SK-N-SH treated with all-trans-retinoic acid at 6 μM for 48 hours (cell line): ENCODE measurements at regions not wholly inside any gene's neighbourhood (a gene's known extent, or its start where the extent isn't known, plus 50 kb on each side); places are given as distances from the start of the nearest gene placed in this dataset.

Experiments
- ATAC-seq: fragments of 200-7000 bp; cut with Tn5 transposase; 3 replicates; pipeline ENCODE4 v1.9.1; 2020; ENCODE audit warnings: mild to moderate bottlenecking, moderate library complexity
- ARNTL ChIP-seq: fragments of 450-650 bp; formaldehyde crosslinking; IDR thresholded peaks from 2 replicates; pipeline ENCODE4 v1.5.0; 2020; ENCODE audit warnings: low read depth, mild to moderate bottlenecking, moderate library complexity, borderline replicate concordance
- BACH2 ChIP-seq: fragments of 250-450 bp; sonication (Bioruptor Pico); IDR thresholded peaks from 2 replicates; pipeline ENCODE4 v1.9.0; 2021; ENCODE audit warnings: mild to moderate bottlenecking, borderline replicate concordance
- CSDC2 ChIP-seq: fragments of 250-450 bp; sonication (Bioruptor Pico); IDR thresholded peaks from 2 replicates; pipeline ENCODE4 v1.5.0; 2020; ENCODE audit warnings: mild to moderate bottlenecking, moderate library complexity
- ESRRG ChIP-seq: fragments of 250-450 bp; sonication (Bioruptor Pico); IDR thresholded peaks from 2 replicates; pipeline ENCODE4 v1.6.1; 2021; ENCODE audit warnings: mild to moderate bottlenecking
- GLIS3 ChIP-seq: fragments of 250-450 bp; sonication (Bioruptor Pico); IDR thresholded peaks from 2 replicates; pipeline ENCODE4 v1.5.0; 2020; ENCODE audit warnings: mild to moderate bottlenecking, moderate library complexity
- OSR1 ChIP-seq: fragments of 250-450 bp; sonication (Bioruptor Pico); IDR thresholded peaks from 2 replicates; pipeline ENCODE4 v1.8.0; 2022; ENCODE audit warnings: moderate library complexity, mild to moderate bottlenecking, inconsistent platforms
- PPARA ChIP-seq: fragments of 250-450 bp; sonication (Bioruptor Pico); IDR thresholded peaks from 2 replicates; pipeline ENCODE4 v1.5.0; 2020; ENCODE audit warnings: mild to moderate bottlenecking, borderline replicate concordance
- TCF4 ChIP-seq: fragments of 250-450 bp; sonication (Bioruptor Pico); IDR thresholded peaks from 2 replicates; pipeline ENCODE4 v1.8.0; 2021; ENCODE audit warnings: mild to moderate bottlenecking, moderate library complexity, borderline replicate concordance
- ZC3H10 ChIP-seq: fragments of 250-450 bp; sonication (Bioruptor Pico); IDR thresholded peaks from 2 replicates; pipeline ENCODE4 v1.5.1; 2021; ENCODE audit warnings: mild to moderate bottlenecking, moderate library complexity
- ZNF565 ChIP-seq: fragments of 450-650 bp; formaldehyde crosslinking; conservative IDR thresholded peaks from 2 replicates; pipeline ENCODE4 v1.5.0; 2020; ENCODE audit warnings: low read depth, mild to moderate bottlenecking, moderate library complexity
- ZNF70 ChIP-seq: fragments of 450-650 bp; formaldehyde crosslinking; IDR thresholded peaks from 2 replicates; pipeline ENCODE4 v1.5.0; 2020; ENCODE audit warnings: mild to moderate bottlenecking, moderate library complexity
- TF ChIP-seq, protein P1 (sequence below): fragments of 250-450 bp; sonication (Bioruptor Pico); IDR thresholded peaks from 2 replicates; pipeline ENCODE4 v1.8.0; 2020; ENCODE audit warnings: mild to moderate bottlenecking, moderate library complexity, borderline replicate concordance
- TF ChIP-seq, protein P2 (sequence below): fragments of 250-450 bp; sonication (Bioruptor Pico); IDR thresholded peaks from 2 replicates; pipeline ENCODE4 v1.5.0; 2020; ENCODE audit warnings: mild to moderate bottlenecking, moderate library complexity
- TF ChIP-seq, protein P3 (sequence below): fragments of 250-450 bp; sonication (Bioruptor Pico); IDR thresholded peaks from 2 replicates; pipeline ENCODE4 v1.5.1; 2021; ENCODE audit warnings: mild to moderate bottlenecking, moderate library complexity
- TF ChIP-seq, protein P4 (sequence below): fragments of 250-450 bp; sonication (Bioruptor Pico); IDR thresholded peaks from 2 replicates; pipeline ENCODE4 v1.8.0; 2021; ENCODE audit warnings: low read depth, mild to moderate bottlenecking, moderate library complexity, borderline replicate concordance
- TF ChIP-seq, protein P5 (sequence below): fragments of 250-450 bp; sonication (Bioruptor Pico); IDR thresholded peaks from 2 replicates; pipeline ENCODE4 v1.5.1; 2020; ENCODE audit warnings: low read depth, mild to moderate bottlenecking, moderate library complexity

DNA sequence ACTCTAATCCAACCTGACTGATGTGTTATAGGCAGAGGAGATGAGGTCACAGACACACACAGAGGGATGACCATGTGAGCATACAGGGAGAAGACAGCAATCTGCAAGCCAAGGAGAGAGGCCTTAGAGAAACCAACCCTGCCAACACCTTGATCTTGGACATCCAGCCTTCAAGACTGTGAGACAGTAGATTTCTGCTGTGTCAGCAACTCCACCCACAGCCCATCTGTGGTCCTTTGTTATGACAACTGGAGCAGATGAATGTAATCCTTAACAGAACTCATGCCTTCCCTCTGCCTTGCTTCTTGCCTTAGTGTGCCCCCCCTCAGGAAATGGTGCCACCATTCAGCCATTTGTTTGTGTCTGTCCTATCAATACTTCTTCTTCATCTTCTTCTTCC, 107.4 kb downstream of the NXNL2 start:
- no peak for ATAC-seq
- TF ChIP-seq, protein P1, sequence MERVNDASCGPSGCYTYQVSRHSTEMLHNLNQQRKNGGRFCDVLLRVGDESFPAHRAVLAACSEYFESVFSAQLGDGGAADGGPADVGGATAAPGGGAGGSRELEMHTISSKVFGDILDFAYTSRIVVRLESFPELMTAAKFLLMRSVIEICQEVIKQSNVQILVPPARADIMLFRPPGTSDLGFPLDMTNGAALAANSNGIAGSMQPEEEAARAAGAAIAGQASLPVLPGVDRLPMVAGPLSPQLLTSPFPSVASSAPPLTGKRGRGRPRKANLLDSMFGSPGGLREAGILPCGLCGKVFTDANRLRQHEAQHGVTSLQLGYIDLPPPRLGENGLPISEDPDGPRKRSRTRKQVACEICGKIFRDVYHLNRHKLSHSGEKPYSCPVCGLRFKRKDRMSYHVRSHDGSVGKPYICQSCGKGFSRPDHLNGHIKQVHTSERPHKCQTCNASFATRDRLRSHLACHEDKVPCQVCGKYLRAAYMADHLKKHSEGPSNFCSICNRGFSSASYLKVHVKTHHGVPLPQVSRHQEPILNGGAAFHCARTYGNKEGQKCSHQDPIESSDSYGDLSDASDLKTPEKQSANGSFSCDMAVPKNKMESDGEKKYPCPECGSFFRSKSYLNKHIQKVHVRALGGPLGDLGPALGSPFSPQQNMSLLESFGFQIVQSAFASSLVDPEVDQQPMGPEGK: no peak
- TF ChIP-seq, protein P2, sequence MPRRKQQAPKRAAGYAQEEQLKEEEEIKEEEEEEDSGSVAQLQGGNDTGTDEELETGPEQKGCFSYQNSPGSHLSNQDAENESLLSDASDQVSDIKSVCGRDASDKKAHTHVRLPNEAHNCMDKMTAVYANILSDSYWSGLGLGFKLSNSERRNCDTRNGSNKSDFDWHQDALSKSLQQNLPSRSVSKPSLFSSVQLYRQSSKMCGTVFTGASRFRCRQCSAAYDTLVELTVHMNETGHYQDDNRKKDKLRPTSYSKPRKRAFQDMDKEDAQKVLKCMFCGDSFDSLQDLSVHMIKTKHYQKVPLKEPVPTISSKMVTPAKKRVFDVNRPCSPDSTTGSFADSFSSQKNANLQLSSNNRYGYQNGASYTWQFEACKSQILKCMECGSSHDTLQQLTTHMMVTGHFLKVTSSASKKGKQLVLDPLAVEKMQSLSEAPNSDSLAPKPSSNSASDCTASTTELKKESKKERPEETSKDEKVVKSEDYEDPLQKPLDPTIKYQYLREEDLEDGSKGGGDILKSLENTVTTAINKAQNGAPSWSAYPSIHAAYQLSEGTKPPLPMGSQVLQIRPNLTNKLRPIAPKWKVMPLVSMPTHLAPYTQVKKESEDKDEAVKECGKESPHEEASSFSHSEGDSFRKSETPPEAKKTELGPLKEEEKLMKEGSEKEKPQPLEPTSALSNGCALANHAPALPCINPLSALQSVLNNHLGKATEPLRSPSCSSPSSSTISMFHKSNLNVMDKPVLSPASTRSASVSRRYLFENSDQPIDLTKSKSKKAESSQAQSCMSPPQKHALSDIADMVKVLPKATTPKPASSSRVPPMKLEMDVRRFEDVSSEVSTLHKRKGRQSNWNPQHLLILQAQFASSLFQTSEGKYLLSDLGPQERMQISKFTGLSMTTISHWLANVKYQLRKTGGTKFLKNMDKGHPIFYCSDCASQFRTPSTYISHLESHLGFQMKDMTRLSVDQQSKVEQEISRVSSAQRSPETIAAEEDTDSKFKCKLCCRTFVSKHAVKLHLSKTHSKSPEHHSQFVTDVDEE: no peak
- no peak for TF ChIP-seq ZNF565 (CRISPR knock-in tag)

DNA sequence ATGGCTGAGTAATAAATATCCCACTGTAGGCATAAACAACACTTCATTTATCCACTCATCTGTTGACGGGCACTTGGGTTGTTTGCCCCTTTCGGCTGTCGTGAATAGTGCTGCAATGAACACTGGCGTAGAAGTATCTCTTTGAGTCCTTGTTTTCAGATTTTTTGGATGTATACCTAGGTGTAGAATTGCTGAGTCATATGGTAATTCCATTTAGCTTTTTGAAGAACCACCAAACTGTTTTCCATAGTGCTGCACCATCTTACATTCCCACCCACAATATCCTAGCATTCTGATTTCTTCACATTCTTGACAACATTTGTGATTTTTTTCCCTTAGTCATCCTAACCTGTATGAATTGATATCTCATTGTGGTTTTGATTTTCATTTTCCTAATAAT, 109.0 kb downstream of the NXNL2 start:
- no peak for TF ChIP-seq ZNF70 (CRISPR knock-in tag)
- TF ChIP-seq, protein P2: no peak
- no peak for TF ChIP-seq ARNTL (CRISPR knock-in tag)
- no peak for ATAC-seq

DNA sequence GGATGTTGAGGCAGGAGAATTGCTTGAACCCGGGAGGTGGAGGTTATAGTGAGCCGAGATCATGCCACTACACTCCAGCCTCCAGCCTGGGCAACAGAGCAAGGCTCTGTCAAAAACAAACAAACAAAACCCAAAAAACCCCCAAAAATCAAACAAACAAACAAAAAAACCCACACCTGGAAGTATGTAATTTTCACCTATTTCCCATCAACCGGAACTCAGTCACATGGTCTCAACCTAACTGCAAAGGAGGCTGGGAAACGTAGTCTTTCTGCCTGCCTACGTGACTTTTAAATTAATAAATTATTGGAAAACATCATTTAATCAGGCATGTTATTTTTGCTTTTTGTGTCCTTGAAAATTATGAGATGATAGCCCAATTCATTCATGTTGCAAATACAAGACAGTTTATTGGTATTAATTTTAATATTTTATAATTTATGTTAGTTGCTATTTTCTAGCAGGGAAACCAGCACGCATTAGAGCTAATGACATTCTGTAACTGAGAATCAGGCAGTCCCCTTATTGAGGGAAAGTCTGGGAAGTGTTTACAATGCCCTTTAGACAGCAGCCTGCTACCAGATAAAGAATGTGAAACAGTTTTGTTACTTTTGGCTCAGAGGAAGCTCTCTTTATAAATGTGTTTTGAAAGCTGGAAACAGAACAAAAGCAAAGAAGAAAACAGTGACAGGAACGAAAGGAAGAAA, 110.3 kb downstream of the NXNL2 start:
- no peak for ATAC-seq
- no peak for TF ChIP-seq ZNF565 (CRISPR knock-in tag)
- TF ChIP-seq, protein P3, sequence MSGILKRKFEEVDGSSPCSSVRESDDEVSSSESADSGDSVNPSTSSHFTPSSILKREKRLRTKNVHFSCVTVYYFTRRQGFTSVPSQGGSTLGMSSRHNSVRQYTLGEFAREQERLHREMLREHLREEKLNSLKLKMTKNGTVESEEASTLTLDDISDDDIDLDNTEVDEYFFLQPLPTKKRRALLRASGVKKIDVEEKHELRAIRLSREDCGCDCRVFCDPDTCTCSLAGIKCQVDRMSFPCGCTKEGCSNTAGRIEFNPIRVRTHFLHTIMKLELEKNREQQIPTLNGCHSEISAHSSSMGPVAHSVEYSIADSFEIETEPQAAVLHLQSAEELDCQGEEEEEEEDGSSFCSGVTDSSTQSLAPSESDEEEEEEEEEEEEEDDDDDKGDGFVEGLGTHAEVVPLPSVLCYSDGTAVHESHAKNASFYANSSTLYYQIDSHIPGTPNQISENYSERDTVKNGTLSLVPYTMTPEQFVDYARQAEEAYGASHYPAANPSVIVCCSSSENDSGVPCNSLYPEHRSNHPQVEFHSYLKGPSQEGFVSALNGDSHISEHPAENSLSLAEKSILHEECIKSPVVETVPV (CRISPR knock-in tag): no peak
- TF ChIP-seq GLIS3 (CRISPR knock-in tag): no peak
- TF ChIP-seq, protein P1: no peak
- no peak for TF ChIP-seq CSDC2 (CRISPR knock-in tag)

DNA sequence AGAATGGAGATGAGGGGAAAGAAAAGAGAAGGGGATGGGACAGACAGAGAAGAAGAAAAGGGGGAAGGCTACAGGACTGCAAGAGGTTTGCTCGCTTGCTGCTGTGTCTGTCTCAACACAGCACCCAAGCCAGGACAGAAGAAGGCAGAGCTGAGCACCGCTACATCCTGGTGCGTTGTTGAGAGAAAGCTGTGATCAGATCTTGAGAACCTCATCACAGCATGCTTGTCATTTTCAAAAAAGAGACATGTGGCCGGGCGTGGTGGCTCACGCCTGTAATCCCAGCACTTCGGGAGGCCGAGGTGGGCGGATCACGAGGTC, 110.9 kb downstream of the NXNL2 start:
- ATAC-seq: no peak
- TF ChIP-seq, protein P3 (CRISPR knock-in tag): no peak
- TF ChIP-seq TCF4 (CRISPR knock-in tag) (no peak), ZNF565 (CRISPR knock-in tag) (no peak), ZNF70 (CRISPR knock-in tag) (no peak), PPARA (CRISPR knock-in tag) (no peak), OSR1 (CRISPR knock-in tag) (no peak), GLIS3 (CRISPR knock-in tag) (no peak), ZC3H10 (CRISPR knock-in tag) (no peak), CSDC2 (CRISPR knock-in tag) (no peak), BACH2 (CRISPR knock-in tag) (no peak), ESRRG (no peak)
- TF ChIP-seq, protein P4, sequence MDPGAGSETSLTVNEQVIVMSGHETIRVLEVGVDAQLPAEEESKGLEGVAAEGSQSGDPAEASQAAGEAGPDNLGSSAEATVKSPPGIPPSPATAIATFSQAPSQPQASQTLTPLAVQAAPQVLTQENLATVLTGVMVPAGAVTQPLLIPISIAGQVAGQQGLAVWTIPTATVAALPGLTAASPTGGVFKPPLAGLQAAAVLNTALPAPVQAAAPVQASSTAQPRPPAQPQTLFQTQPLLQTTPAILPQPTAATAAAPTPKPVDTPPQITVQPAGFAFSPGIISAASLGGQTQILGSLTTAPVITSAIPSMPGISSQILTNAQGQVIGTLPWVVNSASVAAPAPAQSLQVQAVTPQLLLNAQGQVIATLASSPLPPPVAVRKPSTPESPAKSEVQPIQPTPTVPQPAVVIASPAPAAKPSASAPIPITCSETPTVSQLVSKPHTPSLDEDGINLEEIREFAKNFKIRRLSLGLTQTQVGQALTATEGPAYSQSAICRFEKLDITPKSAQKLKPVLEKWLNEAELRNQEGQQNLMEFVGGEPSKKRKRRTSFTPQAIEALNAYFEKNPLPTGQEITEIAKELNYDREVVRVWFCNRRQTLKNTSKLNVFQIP (CRISPR knock-in tag): no peak
- TF ChIP-seq, protein P1: no peak
- TF ChIP-seq, protein P5, sequence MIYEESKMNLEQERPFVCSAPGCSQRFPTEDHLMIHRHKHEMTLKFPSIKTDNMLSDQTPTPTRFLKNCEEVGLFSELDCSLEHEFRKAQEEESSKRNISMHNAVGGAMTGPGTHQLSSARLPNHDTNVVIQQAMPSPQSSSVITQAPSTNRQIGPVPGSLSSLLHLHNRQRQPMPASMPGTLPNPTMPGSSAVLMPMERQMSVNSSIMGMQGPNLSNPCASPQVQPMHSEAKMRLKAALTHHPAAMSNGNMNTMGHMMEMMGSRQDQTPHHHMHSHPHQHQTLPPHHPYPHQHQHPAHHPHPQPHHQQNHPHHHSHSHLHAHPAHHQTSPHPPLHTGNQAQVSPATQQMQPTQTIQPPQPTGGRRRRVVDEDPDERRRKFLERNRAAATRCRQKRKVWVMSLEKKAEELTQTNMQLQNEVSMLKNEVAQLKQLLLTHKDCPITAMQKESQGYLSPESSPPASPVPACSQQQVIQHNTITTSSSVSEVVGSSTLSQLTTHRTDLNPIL (CRISPR knock-in tag): no peak
